Breast epithelium (tissue), 3 donors: ENCODE measurements at regions not wholly inside any gene's neighbourhood (a gene's known extent, or its start where the extent isn't known, plus 50 kb on each side); places are given as distances from the start of the nearest gene placed in this dataset.

Source experiments
- CTCF ChIP-seq, 3 donors: fragments of 450-650 bp; IDR thresholded peaks; one replicate each; pipeline ENCODE4 v1.5.1; 2016 to 2017; ENCODE audit warnings: antibody characterized with exemption in 3 of 3, mild to moderate bottlenecking in 3 of 3, moderate library complexity in 3 of 3
- POLR2A ChIP-seq: fragments of 450-650 bp; IDR thresholded peaks from one replicate; pipeline ENCODE4 v1.6.1; 2016; ENCODE audit warnings: antibody characterized with exemption, mild to moderate bottlenecking, moderate library complexity
- POLR2AphosphoS5 ChIP-seq, 3 donors: sonication (generic); formaldehyde crosslinking; IDR thresholded peaks; one replicate each; pipeline ENCODE4 v1.6.1; 2017; ENCODE audit warnings: antibody characterized with exemption in 3 of 3

- no peak for TF ChIP-seq POLR2AphosphoS5 (IDR thresholded peaks at IDR 0.05)
- TF ChIP-seq CTCF (IDR thresholded peaks at IDR 0.05) = no peak
- no peak for TF ChIP-seq POLR2A
These were observed 2336.0 kb upstream of the ACO1 start for GRCh38 chr9:30048396-30048795.
